ENCODE measurements at regions not wholly inside any gene's neighbourhood (a gene's known extent, or its start where the extent isn't known, plus 50 kb on each side); places are given as distances from the start of the nearest gene placed in this dataset.

DNA sequence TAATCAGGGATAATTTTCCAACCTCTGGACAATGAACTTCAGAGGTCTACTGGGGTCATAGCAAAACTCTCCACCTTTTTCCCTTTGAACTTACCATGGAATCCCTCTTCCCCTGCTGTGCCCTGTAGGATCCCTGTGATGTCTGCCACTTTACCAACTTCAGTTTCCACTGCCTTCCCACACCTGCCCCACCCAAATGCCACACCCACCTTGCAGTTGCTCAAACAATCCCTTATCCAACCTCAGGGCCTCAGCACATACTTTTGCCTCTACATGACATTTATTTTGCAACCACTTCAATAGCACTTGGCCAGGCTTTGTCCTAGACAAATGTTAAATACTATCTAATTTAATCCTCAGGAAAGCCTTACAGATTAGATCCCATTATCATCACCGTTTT, 463.7 kb upstream of the WWC1 start:
- no peak overlapping the region for H3K4me3 ChIP-seq (ENCODE audit: low read depth, low read length)
- DNase-seq (ENCODE audit: low read depth), result no peak
- TF ChIP-seq MAX (IDR thresholded peaks at IDR 0.05; ENCODE audit: low read depth, low read length) (no peak), CTCF (IDR thresholded peaks at IDR 0.05; ENCODE audit: low read depth, low read length) (no peak), MYC (IDR thresholded peaks at IDR 0.05; ENCODE audit: low read depth, low read length) (no peak), POLR2A (IDR thresholded peaks at IDR 0.05; ENCODE audit: extremely low read depth, insufficient read length) (no peak)

DNA sequence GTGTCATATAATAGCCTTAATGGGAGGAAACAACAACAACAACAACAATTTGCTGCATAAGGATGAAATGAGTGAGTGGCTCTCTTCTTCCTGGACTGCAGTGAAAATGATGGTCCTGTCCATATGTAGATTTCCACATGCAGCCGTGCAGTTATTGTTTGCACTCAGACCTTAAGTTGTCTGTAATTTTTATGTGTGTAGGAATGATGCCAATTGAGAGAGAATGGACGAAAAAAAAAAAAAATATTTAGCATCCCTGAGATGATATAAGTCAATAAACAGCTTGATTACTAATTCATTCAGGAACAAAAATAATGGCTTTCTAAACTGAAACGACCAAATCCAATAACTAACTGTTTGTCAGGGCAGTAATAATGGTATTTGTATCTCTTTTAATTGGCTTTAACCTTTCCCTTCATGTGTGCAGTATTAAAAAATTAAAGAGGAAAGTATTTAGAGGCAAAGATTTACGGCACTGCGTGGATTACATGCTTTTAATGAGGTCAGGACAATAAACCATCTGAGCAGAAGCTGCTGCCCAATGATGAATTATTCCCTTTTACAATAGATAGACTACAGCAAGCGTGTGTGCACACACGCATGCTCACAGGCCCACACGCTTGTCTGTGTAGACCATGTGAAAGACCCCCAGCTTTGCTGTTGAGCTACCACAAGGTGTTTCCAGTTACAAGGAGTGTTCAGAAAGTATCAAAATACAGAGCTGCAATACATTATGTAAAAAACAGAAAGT, 459.5 kb upstream of the WWC1 start:
- TF ChIP-seq MYC (IDR thresholded peaks at IDR 0.05; ENCODE audit: low read depth, low read length) (no peak), MAX (IDR thresholded peaks at IDR 0.05; ENCODE audit: low read depth, low read length) (no peak), POLR2A (IDR thresholded peaks at IDR 0.05; ENCODE audit: extremely low read depth, insufficient read length) (no peak), CTCF (IDR thresholded peaks at IDR 0.05; ENCODE audit: low read depth, low read length) (no peak)
- DNase-seq (ENCODE audit: low read depth), result no peak
- no peak overlapping the region for H3K4me3 ChIP-seq (ENCODE audit: low read depth, low read length)

- no peak for DNase-seq (ENCODE audit: low read depth)
- no peak overlapping the region for H3K4me3 ChIP-seq (ENCODE audit: low read depth, low read length)
- no peak for TF ChIP-seq POLR2A (IDR thresholded peaks at IDR 0.05; ENCODE audit: extremely low read depth, insufficient read length)
- TF ChIP-seq MYC (IDR thresholded peaks at IDR 0.05; ENCODE audit: low read depth, low read length), result no peak
- no peak for TF ChIP-seq MAX (IDR thresholded peaks at IDR 0.05; ENCODE audit: low read depth, low read length)
- TF ChIP-seq CTCF (IDR thresholded peaks at IDR 0.05; ENCODE audit: low read depth, low read length), result no peak
Observed at GRCh38 chr5:167832609-167833008, 458.8 kb upstream of the WWC1 start.

GRCh38 chr5:167833456-167833855, 458.0 kb upstream of the WWC1 start:
- H3K4me3 ChIP-seq (ENCODE audit: low read depth, low read length), result no peak overlapping the region
- TF ChIP-seq CTCF (IDR thresholded peaks at IDR 0.05; ENCODE audit: low read depth, low read length) (no peak), POLR2A (IDR thresholded peaks at IDR 0.05; ENCODE audit: extremely low read depth, insufficient read length) (no peak)
- DNase-seq (ENCODE audit: low read depth), result no peak

DNA sequence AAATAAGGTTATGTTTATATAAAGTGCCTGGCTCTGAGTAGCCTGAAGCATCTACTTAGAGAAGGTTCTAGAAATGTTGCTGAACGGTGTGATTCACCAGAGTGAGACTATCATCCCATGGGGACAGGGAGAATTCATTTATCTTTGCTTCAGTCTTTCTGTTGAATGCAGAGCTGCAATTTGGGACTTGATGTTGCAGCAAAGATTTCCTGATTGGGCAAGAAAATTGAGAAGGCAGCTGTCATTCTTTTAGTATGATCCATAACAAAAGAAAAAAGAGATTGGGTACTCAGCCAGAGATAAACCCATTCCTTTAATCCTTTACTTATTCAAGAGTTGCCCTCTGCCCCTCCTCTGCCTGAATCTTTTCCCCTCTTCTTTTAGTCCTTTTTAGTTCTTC, 456.3 kb upstream of the WWC1 start:
- no peak overlapping the region for H3K4me3 ChIP-seq (ENCODE audit: low read depth, low read length)
- TF ChIP-seq MAX (IDR thresholded peaks at IDR 0.05; ENCODE audit: low read depth, low read length) (no peak), POLR2A (IDR thresholded peaks at IDR 0.05; ENCODE audit: extremely low read depth, insufficient read length) (no peak), CTCF (IDR thresholded peaks at IDR 0.05; ENCODE audit: low read depth, low read length) (no peak), MYC (IDR thresholded peaks at IDR 0.05; ENCODE audit: low read depth, low read length) (no peak)
- DNase-seq (ENCODE audit: low read depth), result no peak

- no peak for DNase-seq (ENCODE audit: low read depth)
Observed at GRCh38 chr5:167837127-167837526, 454.3 kb upstream of the WWC1 start.

More at GRCh38 chr5:167837127-167837526, 454.3 kb upstream of the WWC1 start:
- TF ChIP-seq MAX (IDR thresholded peaks at IDR 0.05; ENCODE audit: low read depth, low read length) (no peak), MYC (IDR thresholded peaks at IDR 0.05; ENCODE audit: low read depth, low read length) (no peak)
- no peak overlapping the region for H3K4me3 ChIP-seq (ENCODE audit: low read depth, low read length)

Measured in NB4 (cell line).